HG03196 (cell line): ENCODE measurements at regions not wholly inside any gene's neighbourhood (a gene's known extent, or its start where the extent isn't known, plus 50 kb on each side); places are given as distances from the start of the nearest gene placed in this dataset.
"Not testable (repeated sequence)": the region's sequence is repeated elsewhere in the genome, so short reads cannot be mapped to it uniquely, and the experiment has no call there.

Experiments
- ATAC-seq: cut with Tn5 transposase; IDR thresholded peaks from one replicate; pipeline ENCODE4 v1.9.1; 2021; ENCODE audit not compliant: unreplicated experiment

- no peak for ATAC-seq
These were observed 602.8 kb downstream of the KCNT2 start for GRCh38 chr1:196005426-196005825.

GRCh38 chr1:196004388-196004787 lies 603.9 kb downstream of the KCNT2 start:
- not testable (repeated sequence) for ATAC-seq

- no peak for ATAC-seq
These were observed 605.3 kb downstream of the KCNT2 start for GRCh38 chr1:196002906-196003305.

- not testable (repeated sequence) for ATAC-seq
These were observed 605.9 kb downstream of the KCNT2 start for GRCh38 chr1:196002296-196002695.

GRCh38 chr1:196001188-196001587 lies 607.1 kb downstream of the KCNT2 start:
- no peak for ATAC-seq

GRCh38 chr1:195999022-195999421 lies 609.2 kb downstream of the KCNT2 start:
- no peak for ATAC-seq

GRCh38 chr1:195981448-195982139 lies 626.6 kb downstream of the KCNT2 start:
- ATAC-seq: no peak

- ATAC-seq: no peak
These were observed 628.6 kb downstream of the KCNT2 start for GRCh38 chr1:195979646-195980045.

GRCh38 chr1:195973311-195973904 lies 634.8 kb downstream of the KCNT2 start:
- no peak for ATAC-seq

GRCh38 chr1:195971589-195971988 lies 636.7 kb downstream of the KCNT2 start:
- no peak for ATAC-seq

- ATAC-seq: no peak
These were observed 638.0 kb downstream of the KCNT2 start for GRCh38 chr1:195970209-195970608.

GRCh38 chr1:195965475-195965874 lies 642.8 kb downstream of the KCNT2 start:
- ATAC-seq: no peak

- ATAC-seq: no peak
These were observed 643.2 kb downstream of the KCNT2 start for GRCh38 chr1:195965036-195965435.

GRCh38 chr1:195964516-195964915 lies 643.7 kb downstream of the KCNT2 start:
- no peak for ATAC-seq

- no peak for ATAC-seq
These were observed 646.2 kb downstream of the KCNT2 start for GRCh38 chr1:195962051-195962450.

GRCh38 chr1:195960580-195960979 lies 647.7 kb downstream of the KCNT2 start:
- ATAC-seq: no peak

- no peak for ATAC-seq
These were observed 650.1 kb downstream of the KCNT2 start for GRCh38 chr1:195958131-195958530.

GRCh38 chr1:195956845-195957244 lies 651.4 kb downstream of the KCNT2 start:
- no peak for ATAC-seq

- no peak for ATAC-seq
These were observed 653.4 kb downstream of the KCNT2 start for GRCh38 chr1:195954848-195955247.

GRCh38 chr1:195951313-195951712 lies 656.9 kb downstream of the KCNT2 start:
- no peak for ATAC-seq

- no peak for ATAC-seq
These were observed 659.9 kb downstream of the KCNT2 start for GRCh38 chr1:195948123-195948895.

- ATAC-seq: no peak
These were observed 661.7 kb downstream of the KCNT2 start for GRCh38 chr1:195946500-195946899.
